ENCODE measurements at regions not wholly inside any gene's neighbourhood (a gene's known extent, or its start where the extent isn't known, plus 50 kb on each side); places are given as distances from the start of the nearest gene placed in this dataset.

- in situ Hi-C loops (cut with HindIII; ENCODE audit: low sequenced_read_pairs), result loop anchor here (5.0 kb wide), 1 partner anchor 36 kb away; no protein-coding TSS in a partner anchor
Measured at GRCh38 chr9:23563517-23563916, 262.5 kb downstream of the ELAVL2 start.

GRCh38 chr9:23567516-23568165, 258.4 kb downstream of the ELAVL2 start:
- in situ Hi-C loops (cut with HindIII; ENCODE audit: low sequenced_read_pairs), result no loop called here

- in situ Hi-C loops (cut with HindIII; ENCODE audit: low sequenced_read_pairs), result no loop called here
Measured at GRCh38 chr9:23571414-23572104, 254.5 kb downstream of the ELAVL2 start.

- in situ Hi-C loops (cut with HindIII; ENCODE audit: low sequenced_read_pairs), result no loop called here
Measured at GRCh38 chr9:23573800-23574199, 252.2 kb downstream of the ELAVL2 start.

GRCh38 chr9:23577611-23578010, 248.4 kb downstream of the ELAVL2 start:
- in situ Hi-C loops (cut with HindIII; ENCODE audit: low sequenced_read_pairs), result no loop called here

- in situ Hi-C loops (cut with HindIII; ENCODE audit: low sequenced_read_pairs), result no loop called here
Measured at GRCh38 chr9:23581931-23582330, 244.1 kb downstream of the ELAVL2 start.

- in situ Hi-C loops (cut with HindIII; ENCODE audit: low sequenced_read_pairs), result no loop called here
Measured at GRCh38 chr9:23582836-23583235, 243.2 kb downstream of the ELAVL2 start.

GRCh38 chr9:23586906-23587305, 239.1 kb downstream of the ELAVL2 start:
- in situ Hi-C loops (cut with HindIII; ENCODE audit: low sequenced_read_pairs), result no loop called here

- in situ Hi-C loops (cut with HindIII; ENCODE audit: low sequenced_read_pairs), result no loop called here
Measured at GRCh38 chr9:23587433-23587832, 238.6 kb downstream of the ELAVL2 start.

GRCh38 chr9:23587903-23588302, 238.1 kb downstream of the ELAVL2 start:
- in situ Hi-C loops (cut with HindIII; ENCODE audit: low sequenced_read_pairs), result no loop called here

- in situ Hi-C loops (cut with HindIII; ENCODE audit: low sequenced_read_pairs), result no loop called here
Measured at GRCh38 chr9:23590276-23591000, 235.6 kb downstream of the ELAVL2 start.

GRCh38 chr9:23594421-23594820, 231.6 kb downstream of the ELAVL2 start:
- in situ Hi-C loops (cut with HindIII; ENCODE audit: low sequenced_read_pairs), result no loop called here

- in situ Hi-C loops (cut with HindIII; ENCODE audit: low sequenced_read_pairs), result no loop called here
Measured at GRCh38 chr9:23596913-23597634, 229.0 kb downstream of the ELAVL2 start.

- in situ Hi-C loops (cut with HindIII; ENCODE audit: low sequenced_read_pairs), result no loop called here
Measured at GRCh38 chr9:23598994-23599393, 227.0 kb downstream of the ELAVL2 start.

GRCh38 chr9:23603311-23603710, 222.7 kb downstream of the ELAVL2 start:
- in situ Hi-C loops (cut with HindIII; ENCODE audit: low sequenced_read_pairs), result no loop called here

- in situ Hi-C loops (cut with HindIII; ENCODE audit: low sequenced_read_pairs), result no loop called here
Measured at GRCh38 chr9:23606107-23606506, 219.9 kb downstream of the ELAVL2 start.

- in situ Hi-C loops (cut with HindIII; ENCODE audit: low sequenced_read_pairs), result no loop called here
Measured at GRCh38 chr9:23608456-23608855, 217.6 kb downstream of the ELAVL2 start.

GRCh38 chr9:23611869-23612268, 214.2 kb downstream of the ELAVL2 start:
- in situ Hi-C loops (cut with HindIII; ENCODE audit: low sequenced_read_pairs), result no loop called here

- in situ Hi-C loops (cut with HindIII; ENCODE audit: low sequenced_read_pairs), result no loop called here
Measured at GRCh38 chr9:23615569-23615968, 210.5 kb downstream of the ELAVL2 start.

- in situ Hi-C loops (cut with HindIII; ENCODE audit: low sequenced_read_pairs), result no loop called here
Measured at GRCh38 chr9:23621188-23621587, 204.9 kb downstream of the ELAVL2 start.

GRCh38 chr9:23621924-23622323, 204.1 kb downstream of the ELAVL2 start:
- in situ Hi-C loops (cut with HindIII; ENCODE audit: low sequenced_read_pairs), result no loop called here
